ENCODE measurements at regions not wholly inside any gene's neighbourhood (a gene's known extent, or its start where the extent isn't known, plus 50 kb on each side); places are given as distances from the start of the nearest gene placed in this dataset.

DNA sequence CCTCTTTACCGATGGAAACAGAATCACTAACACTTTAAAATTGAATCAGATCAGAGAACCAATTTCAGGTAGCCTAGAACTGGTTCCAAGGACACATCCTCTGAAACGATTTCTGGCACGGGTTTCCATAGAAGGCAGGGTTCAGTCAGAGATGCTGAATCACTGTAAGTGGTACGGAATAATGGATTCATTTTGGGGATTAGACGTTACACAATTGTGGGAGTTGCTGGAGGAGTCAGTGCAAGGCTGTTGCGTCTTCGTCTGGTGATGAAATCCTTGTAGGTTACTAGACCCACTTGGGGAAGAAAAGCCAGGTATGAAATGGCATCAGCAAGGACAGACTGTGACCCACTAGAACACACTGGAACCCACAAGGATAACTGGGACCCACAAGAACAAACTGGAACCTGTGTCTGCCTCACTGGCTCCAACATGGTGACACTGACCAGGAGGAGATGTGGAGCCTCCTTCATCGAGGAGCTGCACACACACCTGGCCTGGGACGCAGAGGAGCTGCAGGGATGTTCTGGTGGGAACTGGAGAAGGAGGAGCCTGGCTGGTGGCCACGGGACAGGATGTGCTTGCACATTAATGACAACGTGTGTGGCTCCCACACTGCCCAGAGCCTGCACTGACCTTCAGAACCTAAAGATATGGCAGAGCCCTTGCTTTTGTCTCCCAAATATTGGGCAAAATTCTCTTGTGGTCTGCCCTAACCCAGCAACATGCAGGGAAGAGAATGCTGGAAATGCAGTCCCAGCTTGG, 105.1 kb downstream of the TRAPPC11 start:
- DNase-seq (ENCODE audit: low read depth): no peak
- TF ChIP-seq, protein P1, sequence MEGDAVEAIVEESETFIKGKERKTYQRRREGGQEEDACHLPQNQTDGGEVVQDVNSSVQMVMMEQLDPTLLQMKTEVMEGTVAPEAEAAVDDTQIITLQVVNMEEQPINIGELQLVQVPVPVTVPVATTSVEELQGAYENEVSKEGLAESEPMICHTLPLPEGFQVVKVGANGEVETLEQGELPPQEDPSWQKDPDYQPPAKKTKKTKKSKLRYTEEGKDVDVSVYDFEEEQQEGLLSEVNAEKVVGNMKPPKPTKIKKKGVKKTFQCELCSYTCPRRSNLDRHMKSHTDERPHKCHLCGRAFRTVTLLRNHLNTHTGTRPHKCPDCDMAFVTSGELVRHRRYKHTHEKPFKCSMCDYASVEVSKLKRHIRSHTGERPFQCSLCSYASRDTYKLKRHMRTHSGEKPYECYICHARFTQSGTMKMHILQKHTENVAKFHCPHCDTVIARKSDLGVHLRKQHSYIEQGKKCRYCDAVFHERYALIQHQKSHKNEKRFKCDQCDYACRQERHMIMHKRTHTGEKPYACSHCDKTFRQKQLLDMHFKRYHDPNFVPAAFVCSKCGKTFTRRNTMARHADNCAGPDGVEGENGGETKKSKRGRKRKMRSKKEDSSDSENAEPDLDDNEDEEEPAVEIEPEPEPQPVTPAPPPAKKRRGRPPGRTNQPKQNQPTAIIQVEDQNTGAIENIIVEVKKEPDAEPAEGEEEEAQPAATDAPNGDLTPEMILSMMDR (IDR thresholded peaks at IDR 0.05; ENCODE audit: insufficient read depth, low read depth, low read length): no peak
- H3K4me3 ChIP-seq (ENCODE audit: low read depth, low read length): no peak overlapping the region

DNA sequence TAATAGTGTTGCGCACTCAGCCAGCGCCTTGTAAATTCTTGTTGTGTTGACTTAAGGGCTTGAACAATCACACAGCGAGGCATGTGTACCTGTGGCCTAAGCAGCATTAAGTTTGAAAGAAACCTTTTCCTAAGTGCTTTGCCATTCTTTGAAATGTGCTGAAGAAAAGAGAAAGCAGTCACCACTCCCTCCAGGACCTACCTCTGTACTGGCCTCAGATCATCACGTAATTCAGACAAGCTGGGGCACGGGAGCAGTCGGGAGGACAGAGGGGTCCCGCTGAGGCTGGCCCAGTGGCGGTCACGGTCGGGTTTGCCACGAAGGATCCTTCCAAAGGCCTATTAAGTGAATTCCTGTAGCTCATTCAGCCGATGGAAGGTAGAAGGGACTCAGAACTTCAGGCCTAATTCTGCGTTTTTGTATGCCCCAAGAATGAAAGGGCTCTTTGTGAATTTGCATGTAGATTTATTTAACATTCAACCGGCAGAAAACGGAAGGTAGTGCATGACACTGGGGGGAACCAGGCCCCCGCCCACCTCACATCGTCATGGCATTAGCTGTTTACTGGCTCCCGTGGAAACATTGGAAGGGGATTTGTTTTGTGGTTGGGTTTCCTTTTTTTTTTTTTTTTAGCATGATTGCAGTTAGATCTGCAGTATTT, 106.3 kb downstream of the TRAPPC11 start:
- no peak overlapping the region for H3K4me3 ChIP-seq (ENCODE audit: low read depth, low read length)
- TF ChIP-seq, protein P1 (IDR thresholded peaks at IDR 0.05; ENCODE audit: insufficient read depth, low read depth, low read length): no peak
- DNase-seq (ENCODE audit: low read depth): no peak

DNA sequence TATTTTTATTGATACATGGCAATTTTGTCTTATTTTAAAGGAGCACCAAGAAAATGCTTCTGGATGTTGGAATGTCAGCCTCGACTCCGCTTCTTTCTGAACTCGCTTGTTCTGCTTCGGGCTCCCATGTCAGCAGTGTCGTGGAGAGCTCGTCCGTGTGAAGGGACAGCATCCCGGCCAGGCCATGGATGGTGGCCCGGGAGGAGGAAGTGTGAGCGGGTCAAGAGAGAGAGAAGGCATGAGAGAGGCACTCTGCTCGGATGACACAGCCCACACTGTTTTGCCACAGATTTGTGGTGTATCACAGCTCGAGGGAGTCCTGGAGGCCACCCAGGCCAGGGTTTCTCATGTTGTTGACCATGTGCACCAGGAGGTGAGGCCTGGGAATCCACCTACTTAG, 107.0 kb downstream of the TRAPPC11 start:
- TF ChIP-seq, protein P1 (IDR thresholded peaks at IDR 0.05; ENCODE audit: insufficient read depth, low read depth, low read length): no peak
- no peak overlapping the region for H3K4me3 ChIP-seq (ENCODE audit: low read depth, low read length)
- DNase-seq (ENCODE audit: low read depth): no peak

DNA sequence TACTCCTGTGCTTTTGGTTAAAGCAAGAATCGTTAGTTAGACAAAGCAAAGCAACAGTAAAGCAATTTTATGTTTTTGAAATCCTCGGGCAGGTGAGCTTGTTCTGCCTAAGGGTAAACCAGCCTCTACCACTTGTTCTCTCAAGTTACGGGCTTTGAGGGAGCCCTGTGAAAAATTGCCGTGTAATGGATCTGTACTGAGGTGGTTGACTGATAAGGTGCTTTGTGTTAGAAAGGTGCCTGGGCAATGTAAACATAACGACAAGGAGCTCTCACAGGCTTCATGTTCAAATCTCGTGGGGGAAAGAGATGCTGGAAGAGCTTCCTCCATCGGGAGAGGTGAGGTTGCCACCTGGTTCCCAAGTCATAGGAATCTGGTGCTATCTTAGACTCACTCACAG, 111.8 kb downstream of the TRAPPC11 start:
- no peak overlapping the region for H3K4me3 ChIP-seq (ENCODE audit: low read depth, low read length)
- TF ChIP-seq, protein P1 (IDR thresholded peaks at IDR 0.05; ENCODE audit: insufficient read depth, low read depth, low read length): no peak
- DNase-seq (ENCODE audit: low read depth): no peak

DNA sequence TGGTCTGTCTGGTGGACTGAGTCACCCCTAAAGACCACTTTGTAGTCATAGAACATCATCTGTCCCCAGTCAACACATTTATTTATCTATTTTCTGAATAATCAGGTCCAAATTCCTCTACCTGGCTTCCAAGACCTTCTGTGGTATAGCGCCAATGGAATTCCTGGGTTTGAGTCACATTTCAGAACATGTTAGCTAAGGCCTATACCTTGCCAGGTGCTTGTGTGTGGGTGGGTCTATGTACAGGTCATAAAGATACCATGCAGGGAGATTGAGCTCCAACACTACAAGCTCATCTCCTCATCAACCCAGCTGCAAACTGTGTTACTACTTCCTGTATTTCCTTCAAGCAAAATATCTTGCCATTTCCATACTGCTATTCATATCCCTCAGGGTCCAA, 113.3 kb downstream of the TRAPPC11 start:
- TF ChIP-seq, protein P1 (IDR thresholded peaks at IDR 0.05; ENCODE audit: insufficient read depth, low read depth, low read length): no peak
- no peak overlapping the region for H3K4me3 ChIP-seq (ENCODE audit: low read depth, low read length)
- no peak for DNase-seq (ENCODE audit: low read depth)

DNA sequence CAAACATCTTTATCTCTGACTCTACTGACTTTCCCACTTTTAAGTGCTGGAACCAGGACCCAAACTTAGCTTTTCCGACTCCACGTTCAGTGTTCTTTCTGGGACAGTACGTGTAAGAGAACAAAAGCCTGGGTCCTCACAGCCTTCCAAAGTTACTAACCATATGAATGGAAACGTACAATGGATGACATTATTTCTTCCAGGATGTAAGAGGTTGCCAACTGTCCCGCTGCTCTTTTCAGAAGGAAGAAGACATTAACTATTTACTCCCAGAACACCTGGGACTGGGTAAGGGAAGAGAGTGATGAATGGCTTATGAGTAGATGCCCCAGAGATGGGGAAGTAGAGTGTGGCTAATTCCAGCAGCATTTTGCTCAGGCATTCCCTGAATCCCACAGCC, 114.7 kb downstream of the TRAPPC11 start:
- TF ChIP-seq, protein P1 (IDR thresholded peaks at IDR 0.05; ENCODE audit: insufficient read depth, low read depth, low read length): no peak
- no peak for DNase-seq (ENCODE audit: low read depth)
- H3K4me3 ChIP-seq (ENCODE audit: low read depth, low read length): no peak overlapping the region

Data from fibroblast of villous mesenchyme (primary cell).